Superior temporal gyrus (tissue), 1 donor: ENCODE measurements at regions not wholly inside any gene's neighbourhood (a gene's known extent, or its start where the extent isn't known, plus 50 kb on each side); places are given as distances from the start of the nearest gene placed in this dataset.
"Not testable (repeated sequence)": the region's sequence is repeated elsewhere in the genome, so short reads cannot be mapped to it uniquely, and the experiment has no call there.

Source experiments
- DNase-seq: peaks from one replicate; pipeline ENCODE4 v3.0.0-alpha.2; 2016; ENCODE audit errors: extremely low spot score

GRCh38 chr20:56724241-56724757 lies 95.2 kb downstream of the TFAP2C start:
- no peak for DNase-seq

- DNase-seq: no peak
Observed at GRCh38 chr20:56730003-56730402, 100.9 kb downstream of the TFAP2C start.

- DNase-seq: no peak
Observed at GRCh38 chr20:56730996-56731395, 101.9 kb downstream of the TFAP2C start.

DNA sequence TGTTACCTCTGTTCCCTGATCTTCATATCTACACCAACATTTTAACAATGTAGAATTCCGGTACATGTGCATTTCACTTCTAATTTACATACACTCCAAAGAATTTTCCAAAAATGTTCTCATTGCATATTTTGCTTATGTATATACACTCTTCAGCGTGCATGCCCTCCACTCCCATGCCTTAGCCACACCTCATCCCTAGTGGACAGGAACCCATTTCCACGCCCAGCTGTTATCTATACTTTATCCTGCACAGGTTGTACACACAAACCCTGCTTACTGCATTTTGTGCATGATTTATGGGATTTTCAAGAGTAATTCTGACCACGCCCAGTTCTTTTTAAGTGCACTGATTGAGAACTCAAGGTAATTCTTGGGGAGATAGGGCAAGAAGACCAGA lies 102.4 kb downstream of the TFAP2C start:
- no peak for DNase-seq

DNA sequence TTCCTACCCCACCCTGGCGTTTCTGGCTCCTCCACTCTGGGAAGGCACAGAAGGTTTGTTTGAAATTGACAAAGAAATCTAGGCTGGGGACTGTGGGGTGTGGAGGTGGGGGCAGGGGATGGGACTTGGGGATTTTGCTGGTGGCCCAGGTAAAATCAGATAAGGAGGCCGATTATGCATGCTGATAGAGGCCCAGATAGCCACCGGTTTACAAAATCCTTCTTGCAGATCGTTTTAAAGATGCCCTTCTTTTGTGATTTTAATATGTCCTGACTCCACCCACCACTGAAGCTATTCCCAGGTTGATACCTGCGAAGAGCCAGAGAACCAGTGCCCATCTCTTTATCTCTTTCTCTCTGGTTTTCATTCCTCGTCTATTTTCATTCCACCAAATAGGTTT lies 104.9 kb downstream of the TFAP2C start:
- no peak for DNase-seq

DNA sequence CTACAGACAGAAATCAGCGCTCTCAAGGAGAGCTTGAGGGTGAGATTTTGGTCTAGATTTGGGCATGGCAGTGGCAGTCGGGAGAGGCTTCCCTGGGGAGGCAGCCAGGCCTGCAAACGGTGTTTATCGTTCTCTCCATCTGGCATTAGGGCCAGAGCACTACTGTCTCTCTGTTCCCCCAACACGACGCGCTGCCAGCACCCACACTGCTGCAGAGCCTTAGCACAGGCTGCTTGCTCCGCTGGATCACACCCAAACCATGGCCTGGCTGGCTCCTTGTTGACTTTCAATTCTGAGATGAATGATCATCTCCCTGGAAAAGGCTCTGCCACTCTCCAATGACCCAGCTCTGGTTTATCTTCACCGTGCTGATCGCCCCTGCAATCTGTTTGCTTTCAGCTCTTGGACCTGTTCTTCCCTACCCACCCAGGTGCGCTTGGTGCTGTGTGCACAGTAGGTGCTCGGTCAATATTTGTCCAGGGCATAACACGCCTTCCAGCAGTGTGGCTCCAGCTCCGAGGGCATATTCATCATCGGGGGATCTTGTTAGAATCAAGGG lies 106.1 kb downstream of the TFAP2C start:
- no peak for DNase-seq

GRCh38 chr20:56736285-56736857 lies 107.3 kb downstream of the TFAP2C start:
- no peak for DNase-seq

- DNase-seq: not testable (repeated sequence)
Observed at GRCh38 chr20:56744325-56744821, 115.3 kb downstream of the TFAP2C start.

- DNase-seq: no peak
Observed at GRCh38 chr20:56748476-56749377, 119.6 kb downstream of the TFAP2C start.

DNA sequence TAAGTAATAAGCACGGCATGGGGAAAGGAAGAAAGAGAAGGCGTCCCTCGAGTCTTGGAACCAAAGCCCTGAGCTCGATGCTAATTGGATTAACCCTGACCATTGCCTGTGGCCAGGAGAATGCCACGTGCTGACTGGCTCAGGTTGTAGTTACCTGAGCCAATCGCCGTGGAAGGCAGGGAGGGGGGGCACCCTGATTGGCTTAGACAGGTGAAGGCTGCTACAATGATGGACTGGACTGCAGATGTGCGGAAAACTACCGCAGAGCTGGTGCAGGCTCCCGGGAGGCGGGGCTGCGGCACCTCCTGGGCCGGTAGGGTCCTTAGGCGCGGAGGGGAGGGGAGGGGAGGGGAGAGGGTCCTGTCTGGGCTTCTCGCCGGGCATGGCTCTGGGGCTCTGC lies 121.3 kb downstream of the TFAP2C start:
- no peak for DNase-seq

- DNase-seq: no peak
Observed at GRCh38 chr20:56752274-56752673, 123.2 kb downstream of the TFAP2C start.

- DNase-seq: no peak
Observed at GRCh38 chr20:56755201-56755600, 126.1 kb downstream of the TFAP2C start.

- not testable (repeated sequence) for DNase-seq
Observed at GRCh38 chr20:56756658-56757057, 127.6 kb downstream of the TFAP2C start.

- DNase-seq: no peak
Observed at GRCh38 chr20:56758706-56759105, 129.6 kb downstream of the TFAP2C start.

- no peak for DNase-seq
Observed at GRCh38 chr20:56759741-56760278, 130.7 kb downstream of the TFAP2C start.

GRCh38 chr20:56760610-56761009 lies 131.5 kb downstream of the TFAP2C start:
- no peak for DNase-seq

- no peak for DNase-seq
Observed at GRCh38 chr20:56761393-56761792, 132.3 kb downstream of the TFAP2C start.

DNA sequence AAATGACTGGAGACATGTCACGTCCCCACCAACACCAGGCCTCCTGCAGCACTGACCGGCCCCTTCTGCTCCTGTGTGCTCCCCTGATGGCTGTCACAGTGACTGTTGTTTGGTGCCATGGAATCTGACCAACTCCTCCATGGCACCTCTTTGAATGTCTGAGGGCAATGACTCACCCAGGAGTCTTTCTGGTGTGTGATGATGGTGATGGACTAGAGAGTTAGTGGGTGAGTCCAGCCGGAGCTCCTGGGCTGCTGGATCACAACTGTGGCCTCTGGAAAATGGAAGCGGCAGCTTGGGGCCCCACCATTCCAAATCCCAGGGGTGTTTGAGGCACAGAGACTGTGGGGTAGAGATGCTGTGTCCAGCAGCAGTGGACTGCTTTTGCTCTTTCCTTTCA lies 133.3 kb downstream of the TFAP2C start:
- DNase-seq: no peak

DNA sequence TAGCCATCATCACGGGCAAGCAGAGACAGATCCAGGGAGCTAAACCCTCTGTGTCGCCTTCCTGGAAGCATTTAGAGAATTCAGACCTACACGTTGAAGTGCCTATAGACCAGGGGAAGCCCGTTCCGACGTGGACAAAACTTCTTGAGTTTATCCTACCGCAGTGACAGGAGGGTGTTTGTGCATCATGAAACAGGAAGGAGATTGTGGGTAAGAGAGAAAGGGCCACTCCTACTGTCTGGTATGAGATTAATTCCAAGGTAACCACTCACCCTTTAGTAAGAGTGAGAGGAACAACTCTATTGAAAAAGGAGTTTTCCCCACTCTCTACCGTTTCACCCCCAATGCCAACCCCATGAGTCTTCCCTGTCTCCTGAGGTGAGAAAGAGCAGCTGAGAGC lies 133.7 kb downstream of the TFAP2C start:
- DNase-seq: no peak

- DNase-seq: no peak
Observed at GRCh38 chr20:56764671-56765070, 135.6 kb downstream of the TFAP2C start.

DNA sequence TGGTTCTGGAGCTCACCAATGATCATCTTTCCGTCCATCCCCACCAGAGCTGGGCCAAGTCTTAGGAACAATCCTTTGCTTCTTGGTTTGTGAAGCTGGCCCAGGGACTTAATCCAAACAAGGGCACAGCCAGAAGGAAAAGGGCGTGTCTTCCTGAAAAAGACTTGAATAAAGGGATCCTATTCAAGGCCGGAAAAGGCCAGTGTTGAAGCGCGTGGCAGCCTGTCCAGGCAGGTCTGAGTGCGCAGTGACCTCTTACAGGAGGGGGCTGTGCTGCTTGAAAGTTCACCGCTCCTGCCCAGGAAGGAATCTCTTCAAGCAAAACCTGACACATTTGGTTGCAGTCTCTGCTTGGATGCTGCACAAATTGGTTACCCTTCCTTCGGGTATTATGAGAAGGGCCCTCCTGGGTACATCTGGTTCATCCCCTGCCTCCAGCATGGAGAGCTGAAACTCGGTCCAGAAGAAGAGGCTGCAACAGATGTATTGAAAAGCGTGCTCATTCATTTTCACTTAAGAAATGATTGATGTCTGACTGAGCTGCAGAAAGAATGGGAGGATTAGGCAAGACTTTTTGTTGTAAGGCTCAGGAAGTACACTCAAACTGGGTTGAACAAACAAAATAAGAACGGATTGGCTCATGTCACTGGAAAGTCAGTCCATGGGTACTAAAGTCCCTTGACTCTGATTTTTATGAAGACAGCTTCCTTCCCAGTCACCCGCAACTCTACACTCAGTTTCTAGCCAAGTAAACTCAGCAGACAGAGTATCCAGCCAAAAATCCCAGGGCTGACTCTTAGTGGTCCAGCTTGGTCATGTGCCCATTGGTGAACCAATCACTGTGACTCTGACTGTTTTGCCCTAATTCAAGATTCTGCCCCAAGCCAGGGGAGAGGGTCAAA lies 136.3 kb downstream of the TFAP2C start:
- DNase-seq: no peak
